MCF 10A (cell line): ENCODE measurements at regions not wholly inside any gene's neighbourhood (a gene's known extent, or its start where the extent isn't known, plus 50 kb on each side); places are given as distances from the start of the nearest gene placed in this dataset.

Experiments used
- BruUV-seq: library from RNA; stranded (reverse); fragments of 400-500 nt; replicated peaks from 2 replicates; lab custom pipeline; 2021; lab: Mats Ljungman, UMichigan
- CTCF ChIA-PET: fragments of 300-600 bp; sonication (Branson Sonifier 250); formaldehyde crosslinking; extraction: SDS; loops from one replicate; lab custom pipeline; 2021; ENCODE audit warnings: antibody characterized with exemption, inconsistent platforms; lab: Yijun Ruan, JAX
- POLR2A ChIA-PET: fragments of 300-600, 350-650 bp; sonication (Branson Sonifier 250); formaldehyde crosslinking; extraction: SDS; loops from one replicate; lab custom pipeline; 2020; ENCODE audit warnings: antibody characterized with exemption, inconsistent platforms; lab: Yijun Ruan, JAX
- DNase-seq: peaks from one replicate; pipeline ENCODE4 v3.0.0-alpha.2; 2018; ENCODE audit not compliant: unreplicated experiment
- H3K27ac Mint-ChIP-seq: one replicate; pipeline ENCODE4 v1.8.0; 2022; ENCODE audit warnings: mild to moderate bottlenecking, low read depth, mixed read lengths; ENCODE audit not compliant: unreplicated experiment
- H3K27me3 Mint-ChIP-seq: one replicate; pipeline ENCODE4 v1.8.0; 2022; ENCODE audit warnings: mixed read lengths; ENCODE audit not compliant: insufficient read depth, unreplicated experiment
- H3K36me3 Mint-ChIP-seq: one replicate; pipeline ENCODE4 v1.8.0; 2022; ENCODE audit warnings: mild to moderate bottlenecking, moderate library complexity, mixed read lengths; ENCODE audit not compliant: insufficient read depth, unreplicated experiment
- H3K4me1 Mint-ChIP-seq: one replicate; pipeline ENCODE4 v1.8.0; 2022; ENCODE audit warnings: mixed read lengths; ENCODE audit not compliant: insufficient read depth, unreplicated experiment
- H3K4me3 Mint-ChIP-seq: one replicate; pipeline ENCODE4 v1.8.0; 2022; ENCODE audit warnings: mild to moderate bottlenecking, moderate library complexity, mixed read lengths; ENCODE audit not compliant: unreplicated experiment
- H3K9me3 Mint-ChIP-seq: one replicate; pipeline ENCODE4 v1.8.0; 2022; ENCODE audit warnings: mixed read lengths; ENCODE audit not compliant: unreplicated experiment
- intact Hi-C: fragments of 100-400 bp; cut with micrococcal nuclease; formaldehyde crosslinking; loops from 2 replicates; pipeline ENCODE4 v1.14.1; 2022
- TF ChIP-seq, protein P1 (sequence below): fragments of 200-600 bp; IDR thresholded peaks from one replicate; pipeline ENCODE4 v1.8.0; 2022; ENCODE audit warnings: antibody characterized with exemption, mild to moderate bottlenecking; ENCODE audit not compliant: unreplicated experiment

GRCh38 chr21:25324666-25325065, 282.6 kb downstream of the MRPL39 start:
- Mint-ChIP-seq H3K4me1 (peaks cover 27% of the 10 kb centered on the region), H3K4me3 (no peak overlapping the region), H3K27ac (no peak overlapping the region), H3K27me3 (no peaks in the 10 kb centered on the region), H3K36me3 (no peaks in the 10 kb centered on the region), H3K9me3 (peaks cover 14% of the 10 kb centered on the region)
- CTCF ChIA-PET = no interaction called here
- BruUV-seq = no TSS peak
- no peak for DNase-seq
- intact Hi-C loops = loop anchor here (10.0 kb wide), 1 partner anchor 50 kb away; no protein-coding TSS in a partner anchor
- POLR2A ChIA-PET = no interaction called here
- TF ChIP-seq, protein P1, sequence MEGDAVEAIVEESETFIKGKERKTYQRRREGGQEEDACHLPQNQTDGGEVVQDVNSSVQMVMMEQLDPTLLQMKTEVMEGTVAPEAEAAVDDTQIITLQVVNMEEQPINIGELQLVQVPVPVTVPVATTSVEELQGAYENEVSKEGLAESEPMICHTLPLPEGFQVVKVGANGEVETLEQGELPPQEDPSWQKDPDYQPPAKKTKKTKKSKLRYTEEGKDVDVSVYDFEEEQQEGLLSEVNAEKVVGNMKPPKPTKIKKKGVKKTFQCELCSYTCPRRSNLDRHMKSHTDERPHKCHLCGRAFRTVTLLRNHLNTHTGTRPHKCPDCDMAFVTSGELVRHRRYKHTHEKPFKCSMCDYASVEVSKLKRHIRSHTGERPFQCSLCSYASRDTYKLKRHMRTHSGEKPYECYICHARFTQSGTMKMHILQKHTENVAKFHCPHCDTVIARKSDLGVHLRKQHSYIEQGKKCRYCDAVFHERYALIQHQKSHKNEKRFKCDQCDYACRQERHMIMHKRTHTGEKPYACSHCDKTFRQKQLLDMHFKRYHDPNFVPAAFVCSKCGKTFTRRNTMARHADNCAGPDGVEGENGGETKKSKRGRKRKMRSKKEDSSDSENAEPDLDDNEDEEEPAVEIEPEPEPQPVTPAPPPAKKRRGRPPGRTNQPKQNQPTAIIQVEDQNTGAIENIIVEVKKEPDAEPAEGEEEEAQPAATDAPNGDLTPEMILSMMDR = no peak

DNA sequence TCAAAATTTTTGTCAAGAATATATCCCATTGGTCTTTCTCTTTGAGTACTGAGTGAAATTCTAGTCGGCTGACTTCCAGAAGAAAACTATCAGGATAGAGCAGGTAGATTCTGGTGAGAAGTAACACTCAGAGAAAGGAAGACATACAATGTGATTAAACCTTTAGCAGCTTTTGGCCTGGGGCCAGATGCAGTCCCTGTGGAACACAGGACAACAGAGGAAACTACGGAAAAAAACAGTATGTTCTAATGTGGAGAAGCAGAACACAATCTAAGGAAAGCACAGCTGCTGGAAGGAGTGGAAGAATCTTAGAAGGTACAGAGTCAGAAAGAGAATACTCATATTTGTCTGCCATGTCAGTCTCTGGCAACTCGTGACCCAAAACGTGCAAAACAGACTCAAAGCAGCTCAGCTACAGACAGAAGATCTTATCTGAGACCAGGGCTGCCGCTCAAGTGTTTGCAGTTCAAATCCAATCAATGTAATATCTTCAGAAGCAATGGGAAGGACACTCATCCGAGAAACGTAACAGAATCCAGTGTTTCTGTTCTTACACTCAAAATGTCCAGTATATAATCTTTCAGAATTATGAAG, 283.8 kb downstream of the MRPL39 start:
- TF ChIP-seq, protein P1 = no peak
- H3K4me1 Mint-ChIP-seq = peaks cover 22% of the 10 kb centered on the region
- peak; percentile 6 for DNase-seq
- no peaks in the 10 kb centered on the region for H3K27me3 Mint-ChIP-seq
- ChIA-PET CTCF (interaction anchor here (0.7 kb wide), 2 partner anchors 63 to 162 kb away, joined by 3 to 4 read pairs; no protein-coding TSS in a partner anchor), POLR2A (no interaction called here)
- H3K27ac Mint-ChIP-seq = peak overlapping the region; percentile 13
- H3K9me3 Mint-ChIP-seq = peaks cover 14% of the 10 kb centered on the region
- H3K36me3 Mint-ChIP-seq = no peaks in the 10 kb centered on the region
- H3K4me3 Mint-ChIP-seq = no peak overlapping the region
- no TSS peak for BruUV-seq
- intact Hi-C loops = loop anchor here (10.0 kb wide), 1 partner anchor 51 kb away; no protein-coding TSS in a partner anchor

- Mint-ChIP-seq H3K36me3 (no peaks in the 10 kb centered on the region), H3K4me3 (no peak overlapping the region), H3K27me3 (no peaks in the 10 kb centered on the region), H3K4me1 (no peaks in the 10 kb centered on the region), H3K27ac (no peak overlapping the region), H3K9me3 (peaks cover 8% of the 10 kb centered on the region)
- BruUV-seq = no TSS peak
- DNase-seq = no peak
- intact Hi-C loops = loop anchor here (1.0 to 5.0 kb wide), 2 partner anchors 272 to 418 kb away; no protein-coding TSS in a partner anchor
- TF ChIP-seq, protein P1 = no peak
- ChIA-PET POLR2A (no interaction called here), CTCF (interaction anchor here (0.5 to 1.7 kb wide), 4 partner anchors 18 to 1459 kb away, joined by 3 to 7 read pairs (median 4); no protein-coding TSS in a partner anchor)
Measured at GRCh38 chr21:25314247-25314646, 293.0 kb downstream of the MRPL39 start.

- Mint-ChIP-seq H3K4me1 (no peaks in the 10 kb centered on the region), H3K4me3 (no peak overlapping the region), H3K27ac (no peak overlapping the region), H3K36me3 (no peaks in the 10 kb centered on the region), H3K9me3 (peaks cover 8% of the 10 kb centered on the region), H3K27me3 (no peaks in the 10 kb centered on the region)
- ChIA-PET CTCF (interaction anchor here (0.7 to 1.7 kb wide), 4 partner anchors 16 to 1459 kb away, joined by 3 to 7 read pairs (median 4); no protein-coding TSS in a partner anchor), POLR2A (no interaction called here)
- peak; percentile 33 for DNase-seq
- intact Hi-C loops = loop anchor here (1.0 to 5.0 kb wide), 2 partner anchors 272 to 418 kb away; no protein-coding TSS in a partner anchor
- BruUV-seq = no TSS peak
- TF ChIP-seq, protein P1 = peak; percentile 64
Measured at GRCh38 chr21:25313829-25314228, 293.5 kb downstream of the MRPL39 start.
